H9 (cell line): ENCODE measurements at regions not wholly inside any gene's neighbourhood (a gene's known extent, or its start where the extent isn't known, plus 50 kb on each side); places are given as distances from the start of the nearest gene placed in this dataset.

ENCODE experiments used
- DNase-seq: peaks from one replicate; pipeline ENCODE4 v3.0.0-alpha.2; 2017
- H2AFZ ChIP-seq: one replicate; pipeline ENCODE4 v1.6.1; 2013; ENCODE audit warnings: mild to moderate bottlenecking, low read length, control low read depth, moderate library complexity
- H2AK5ac ChIP-seq: 2 replicates; pipeline ENCODE4 v1.6.1; 2013; ENCODE audit warnings: low read length, control low read depth, mixed read lengths; ENCODE audit not compliant: insufficient read length
- H2BK120ac ChIP-seq: one replicate; pipeline ENCODE4 v1.6.1; 2013; ENCODE audit warnings: low read depth, mild to moderate bottlenecking, low read length, control low read depth, inconsistent platforms; ENCODE audit not compliant: poor library complexity, severe bottlenecking
- H2BK12ac ChIP-seq: 2 replicates; pipeline ENCODE4 v1.6.1; 2013; ENCODE audit warnings: low read length, control low read depth, mixed read lengths, low read depth; ENCODE audit not compliant: insufficient read length
- H2BK15ac ChIP-seq: 2 replicates; pipeline ENCODE4 v1.6.1; 2013; ENCODE audit warnings: low read depth, low read length, control low read depth
- H2BK20ac ChIP-seq: one replicate; pipeline ENCODE4 v1.6.1; 2013; ENCODE audit warnings: low read depth, mild to moderate bottlenecking, low read length, control low read depth, inconsistent platforms; ENCODE audit not compliant: poor library complexity, severe bottlenecking
- H2BK5ac ChIP-seq: 2 replicates; pipeline ENCODE4 v1.6.1; 2013; ENCODE audit warnings: low read length, control low read depth, mixed read lengths; ENCODE audit not compliant: insufficient read length
- H3K14ac ChIP-seq: 2 replicates; pipeline ENCODE4 v1.6.1; 2013; ENCODE audit warnings: low read length, control low read depth; ENCODE audit not compliant: insufficient read depth
- H3K18ac ChIP-seq: 2 replicates; pipeline ENCODE4 v1.6.1; 2013; ENCODE audit warnings: low read depth, mild to moderate bottlenecking, mixed read lengths, low read length, control low read depth; ENCODE audit not compliant: insufficient read length
- H3K23ac ChIP-seq: 2 replicates; pipeline ENCODE4 v1.6.1; 2013; ENCODE audit warnings: low read length, control low read depth, mixed read lengths, low read depth; ENCODE audit not compliant: insufficient read length
- H3K23me2 ChIP-seq: 2 replicates; pipeline ENCODE4 v1.6.1; 2013; ENCODE audit warnings: low read depth, mild to moderate bottlenecking, mixed read lengths, low read length, control low read depth; ENCODE audit not compliant: insufficient read length, poor library complexity, severe bottlenecking
- H3K27ac ChIP-seq: 2 replicates; pipeline ENCODE4 v1.5.1; 2013; ENCODE audit warnings: low read length, control low read depth, mixed read lengths, low read depth; ENCODE audit not compliant: insufficient read length
- H3K27me3 ChIP-seq: 2 replicates; pipeline ENCODE4 v1.6.1; 2013; ENCODE audit warnings: low read length, control low read depth, inconsistent platforms; ENCODE audit not compliant: insufficient read depth
- H3K4ac ChIP-seq: 2 replicates; pipeline ENCODE4 v1.6.1; 2013; ENCODE audit warnings: low read depth, mild to moderate bottlenecking, control low read depth, inconsistent platforms, low read length, moderate library complexity
- H3K4me1 ChIP-seq: 2 replicates; pipeline ENCODE4 v1.6.1; 2013; ENCODE audit warnings: low read length, control low read depth, inconsistent platforms; ENCODE audit not compliant: insufficient read depth
- H3K4me2 ChIP-seq: 2 replicates; pipeline ENCODE4 v1.6.1; 2013; ENCODE audit warnings: low read length, control low read depth, mixed read lengths; ENCODE audit not compliant: insufficient read length, insufficient read depth
- H3K56ac ChIP-seq: 2 replicates; pipeline ENCODE4 v1.6.1; 2013; ENCODE audit warnings: low read depth, mild to moderate bottlenecking, mixed read lengths, low read length, control low read depth; ENCODE audit not compliant: insufficient read length
- H3K79me1 ChIP-seq: 2 replicates; pipeline ENCODE4 v1.6.1; 2013; ENCODE audit warnings: low read depth, mild to moderate bottlenecking, moderate library complexity, low read length, control low read depth, inconsistent platforms; ENCODE audit not compliant: insufficient read depth, poor library complexity, severe bottlenecking
- H3K79me2 ChIP-seq: 2 replicates; pipeline ENCODE4 v1.6.1; 2013; ENCODE audit warnings: low read length, control low read depth, inconsistent platforms; ENCODE audit not compliant: insufficient read depth
- H3K9ac ChIP-seq: 2 replicates; pipeline ENCODE4 v1.6.1; 2013; ENCODE audit warnings: low read length, control low read depth, mixed read lengths; ENCODE audit not compliant: insufficient read length; ENCODE audit errors: extremely low read depth
- H3K9me3 ChIP-seq: one replicate; pipeline ENCODE4 v1.6.1; 2013; ENCODE audit warnings: low read depth, low read length, inconsistent platforms; ENCODE audit not compliant: control insufficient read depth
- H3T11ph ChIP-seq: one replicate; pipeline ENCODE4 v1.6.1; 2013; ENCODE audit warnings: mild to moderate bottlenecking, low read length, control low read depth, inconsistent platforms
- H4K20me1 ChIP-seq: one replicate; pipeline ENCODE4 v1.6.1; 2013; ENCODE audit not compliant: control insufficient read depth, insufficient read length, insufficient read depth
- H4K5ac ChIP-seq: 2 replicates; pipeline ENCODE4 v1.6.1; 2013; ENCODE audit warnings: low read depth, mild to moderate bottlenecking, mixed read lengths, low read length, control low read depth; ENCODE audit not compliant: insufficient read length
- H4K8ac ChIP-seq: replicated peaks from 2 replicates; pipeline ENCODE4 v1.6.1; 2013; ENCODE audit warnings: low read length, control low read depth, mixed read lengths, low read depth; ENCODE audit not compliant: insufficient read length
- H4K91ac ChIP-seq: 2 replicates; pipeline ENCODE4 v1.6.1; 2013; ENCODE audit warnings: low read depth, mild to moderate bottlenecking, moderate library complexity, mixed read lengths, low read length, control low read depth; ENCODE audit not compliant: insufficient read length
- H3K27ac Mint-ChIP-seq, 3 experiments: 2 replicates in 2 of 3; 3 replicates in 1 of 3; pipeline ENCODE4 v1.8.0; 2020 to 2021; ENCODE audit warnings: mixed read lengths in 3 of 3, mild to moderate bottlenecking in 1 of 3, moderate library complexity in 1 of 3
- H3K27me3 Mint-ChIP-seq: 2 replicates; pipeline ENCODE4 v1.8.0; 2021; ENCODE audit warnings: low read depth, mild to moderate bottlenecking, moderate library complexity, mixed read lengths
- H3K36me3 Mint-ChIP-seq, 3 experiments: 2 replicates in 2 of 3; 3 replicates in 1 of 3; pipeline ENCODE4 v1.8.0; 2020 to 2021; ENCODE audit warnings: low read depth in 3 of 3, mixed read lengths in 3 of 3; ENCODE audit not compliant: insufficient read depth in 1 of 3
- H3K4me1 Mint-ChIP-seq, 2 experiments: 2 replicates each; pipeline ENCODE4 v1.8.0; 2020; ENCODE audit warnings: mixed read lengths in 2 of 2
- H3K4me3 Mint-ChIP-seq, 2 experiments: 2 replicates in 1 of 2; 3 replicates in 1 of 2; pipeline ENCODE4 v1.8.0; 2020 to 2021; ENCODE audit warnings: mild to moderate bottlenecking in 2 of 2, mixed read lengths in 2 of 2, moderate library complexity in 1 of 2
- H3K9me3 Mint-ChIP-seq, 2 experiments: 2 replicates in 1 of 2; 3 replicates in 1 of 2; pipeline ENCODE4 v1.8.0; 2020; ENCODE audit warnings: mild to moderate bottlenecking in 2 of 2, mixed read lengths in 2 of 2, moderate library complexity in 1 of 2
- WGBS: extraction: QIAGEN DNeasy Blood & Tissue Kit; methylation state at CpG from one replicate; pipeline ENCODE4 v1.1.7; 2013; ENCODE audit warnings: missing lambda C conversion rate, low lambda C conversion rate, mixed read lengths; ENCODE audit not compliant: insufficient read length; ENCODE audit errors: extremely low coverage; 5-methylcytosine and 5-hydroxymethylcytosine counted together
- TF ChIP-seq, protein P1 (sequence below): fragments of 200-600 bp; sonication (generic); conservative IDR thresholded peaks from 3 replicates; pipeline ENCODE4 v1.8.0; 2021; ENCODE audit warnings: antibody characterized with exemption, mild to moderate bottlenecking

DNA sequence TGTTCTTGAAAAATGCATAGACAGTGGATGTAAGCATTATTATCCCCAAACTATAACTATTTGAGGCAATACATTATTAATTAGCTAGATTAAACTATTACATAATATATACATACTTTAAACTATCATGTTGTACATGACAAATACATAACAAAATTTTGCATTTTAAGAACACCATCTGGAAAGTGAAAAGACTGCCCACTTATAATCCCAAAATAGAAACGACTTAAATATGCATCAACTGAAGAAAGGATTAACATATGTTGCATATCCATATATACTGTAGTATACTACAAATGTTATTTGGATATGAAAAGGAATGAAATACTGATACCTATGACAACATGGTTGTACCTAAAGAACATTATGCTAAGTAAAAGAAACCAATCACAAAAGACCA, 700.8 kb upstream of the SPRY2 start:
- H2BK5ac ChIP-seq, result no peak overlapping the region
- no peak overlapping the region for H4K5ac ChIP-seq
- H2BK12ac ChIP-seq, result no peak overlapping the region
- H3K23me2 ChIP-seq, result no peaks in the 10 kb centered on the region
- no CpG with 5 or more reads among the region's 1 CpG for WGBS
- no peak overlapping the region for H3K14ac ChIP-seq
- no peak overlapping the region for H4K8ac ChIP-seq
- no peak overlapping the region for H3K4me3 Mint-ChIP-seq
- no peak overlapping the region for H3K9ac ChIP-seq
- no peaks in the 10 kb centered on the region for H3K27me3 Mint-ChIP-seq
- H3K4me1 ChIP-seq, result no peaks in the 10 kb centered on the region
- H3K23ac ChIP-seq, result no peak overlapping the region
- no peaks in the 10 kb centered on the region for H3K27me3 ChIP-seq
- no peak overlapping the region for H3K56ac ChIP-seq
- H3T11ph ChIP-seq, result no peak overlapping the region
- H3K27ac Mint-ChIP-seq, result no peak overlapping the region
- H3K4ac ChIP-seq, result no peak overlapping the region
- H3K27ac ChIP-seq, result no peak overlapping the region
- H3K36me3 Mint-ChIP-seq, result peaks cover 3 to 5% (median 4%) of the 10 kb centered on the region in 3 experiments; a peak in 4 of 7 replicates
- no peak overlapping the region for H3K4me2 ChIP-seq
- no peaks in the 10 kb centered on the region for H3K79me1 ChIP-seq
- H2AFZ ChIP-seq, result no peak overlapping the region
- no peak overlapping the region for H2BK120ac ChIP-seq
- H3K18ac ChIP-seq, result no peak overlapping the region
- no peaks in the 10 kb centered on the region for H3K79me2 ChIP-seq
- TF ChIP-seq, protein P1, sequence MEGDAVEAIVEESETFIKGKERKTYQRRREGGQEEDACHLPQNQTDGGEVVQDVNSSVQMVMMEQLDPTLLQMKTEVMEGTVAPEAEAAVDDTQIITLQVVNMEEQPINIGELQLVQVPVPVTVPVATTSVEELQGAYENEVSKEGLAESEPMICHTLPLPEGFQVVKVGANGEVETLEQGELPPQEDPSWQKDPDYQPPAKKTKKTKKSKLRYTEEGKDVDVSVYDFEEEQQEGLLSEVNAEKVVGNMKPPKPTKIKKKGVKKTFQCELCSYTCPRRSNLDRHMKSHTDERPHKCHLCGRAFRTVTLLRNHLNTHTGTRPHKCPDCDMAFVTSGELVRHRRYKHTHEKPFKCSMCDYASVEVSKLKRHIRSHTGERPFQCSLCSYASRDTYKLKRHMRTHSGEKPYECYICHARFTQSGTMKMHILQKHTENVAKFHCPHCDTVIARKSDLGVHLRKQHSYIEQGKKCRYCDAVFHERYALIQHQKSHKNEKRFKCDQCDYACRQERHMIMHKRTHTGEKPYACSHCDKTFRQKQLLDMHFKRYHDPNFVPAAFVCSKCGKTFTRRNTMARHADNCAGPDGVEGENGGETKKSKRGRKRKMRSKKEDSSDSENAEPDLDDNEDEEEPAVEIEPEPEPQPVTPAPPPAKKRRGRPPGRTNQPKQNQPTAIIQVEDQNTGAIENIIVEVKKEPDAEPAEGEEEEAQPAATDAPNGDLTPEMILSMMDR, result no peak
- no peak overlapping the region for H2BK20ac ChIP-seq
- H2AK5ac ChIP-seq, result no peak overlapping the region
- H3K9me3 Mint-ChIP-seq, result peaks cover 4 to 13% of the 10 kb centered on the region in 2 experiments; a peak in 4 of 5 replicates
- DNase-seq, result no peak
- H3K4me1 Mint-ChIP-seq, result no peaks in the 10 kb centered on the region
- H4K91ac ChIP-seq, result no peak overlapping the region
- H4K20me1 ChIP-seq, result no peaks in the 10 kb centered on the region
- H2BK15ac ChIP-seq, result no peak overlapping the region
- no peaks in the 10 kb centered on the region for H3K9me3 ChIP-seq
